GM23338 (cell line): ENCODE measurements at regions not wholly inside any gene's neighbourhood (a gene's known extent, or its start where the extent isn't known, plus 50 kb on each side); places are given as distances from the start of the nearest gene placed in this dataset.

Experiments used
- ATAC-seq: fragments of 200-7000 bp; cut with Tn5 transposase; 3 replicates; pipeline ENCODE4 v1.9.1; 2020
- DNase-seq: peaks from one replicate; pipeline ENCODE4 v3.0.0-alpha.2; 2015; ENCODE audit warnings: low spot score
- H2AFZ ChIP-seq: fragments of 200-600 bp; sonication (generic); 2 replicates; pipeline ENCODE4 v1.8.0; 2016; ENCODE audit warnings: antibody characterized with exemption, mild to moderate bottlenecking, moderate library complexity
- H3F3A ChIP-seq: fragments of 200-600 bp; sonication (generic); replicated peaks from 2 replicates; pipeline ENCODE4 v1.8.0; 2017; ENCODE audit warnings: antibody characterized with exemption, mixed run types, low read depth
- H3K27ac ChIP-seq: fragments of 200-600 bp; sonication (generic); 2 replicates; pipeline ENCODE4 v1.6.1; 2016; ENCODE audit warnings: low read depth
- H3K27me3 ChIP-seq: fragments of 200-600 bp; sonication (generic); 2 replicates; pipeline ENCODE4 v1.8.0; 2016; ENCODE audit warnings: mild to moderate bottlenecking, mixed run types, moderate library complexity; ENCODE audit not compliant: insufficient read depth
- H3K36me3 ChIP-seq: fragments of 200-600 bp; sonication (generic); 2 replicates; pipeline ENCODE4 v1.8.0; 2016; ENCODE audit warnings: mild to moderate bottlenecking; ENCODE audit not compliant: insufficient read depth
- H3K4me1 ChIP-seq: fragments of 200-600 bp; sonication (generic); 2 replicates; pipeline ENCODE4 v1.8.0; 2016; ENCODE audit warnings: mild to moderate bottlenecking, moderate library complexity; ENCODE audit not compliant: insufficient read depth
- H3K4me2 ChIP-seq: fragments of 200-600 bp; sonication (generic); 2 replicates; pipeline ENCODE4 v1.7.1; 2017; ENCODE audit warnings: mixed run types
- H3K4me3 ChIP-seq: fragments of 200-600 bp; sonication (generic); 2 replicates; pipeline ENCODE4 v1.6.1; 2016; ENCODE audit warnings: mixed run types
- H3K79me2 ChIP-seq: fragments of 200-600 bp; sonication (generic); replicated peaks from 2 replicates; pipeline ENCODE4 v1.8.0; 2017; ENCODE audit warnings: mild to moderate bottlenecking; ENCODE audit not compliant: insufficient read depth
- H3K9me2 ChIP-seq: fragments of 200-600 bp; sonication (generic); 2 replicates; pipeline ENCODE4 v1.8.0; 2017; ENCODE audit not compliant: insufficient read depth
- H4K20me1 ChIP-seq: fragments of 200-600 bp; sonication (generic); replicated peaks from 2 replicates; pipeline ENCODE4 v1.8.0; 2017; ENCODE audit warnings: mild to moderate bottlenecking; ENCODE audit not compliant: insufficient read depth
- H3K27ac Mint-ChIP-seq: 2 replicates; pipeline ENCODE4 v1.8.0; 2020; ENCODE audit warnings: inconsistent platforms, mild to moderate bottlenecking, moderate library complexity, mixed read lengths
- H3K27me3 Mint-ChIP-seq: 3 replicates; pipeline ENCODE4 v1.8.0; 2022; ENCODE audit warnings: low read depth, mild to moderate bottlenecking, moderate library complexity, mixed read lengths, inconsistent platforms; ENCODE audit not compliant: insufficient read depth, poor library complexity
- H3K36me3 Mint-ChIP-seq: 3 replicates; pipeline ENCODE4 v1.8.0; 2021; ENCODE audit warnings: low read depth, mild to moderate bottlenecking, inconsistent platforms, moderate library complexity, mixed read lengths
- H3K4me1 Mint-ChIP-seq: 3 replicates; pipeline ENCODE4 v1.8.0; 2020; ENCODE audit warnings: mild to moderate bottlenecking, inconsistent platforms, mixed read lengths
- H3K4me3 Mint-ChIP-seq: 3 replicates; pipeline ENCODE4 v1.8.0; 2021; ENCODE audit warnings: moderate library complexity, mild to moderate bottlenecking, inconsistent platforms, mixed read lengths
- H3K9me3 Mint-ChIP-seq: 3 replicates; pipeline ENCODE4 v1.8.0; 2020; ENCODE audit warnings: moderate library complexity, mild to moderate bottlenecking, inconsistent platforms, mixed read lengths
- CREB1 ChIP-seq: fragments of 250-450 bp; sonication (Bioruptor Pico); IDR thresholded peaks from 2 replicates; pipeline ENCODE4 v1.5.0; 2020; ENCODE audit warnings: low read depth, mild to moderate bottlenecking, moderate library complexity
- ETS1 ChIP-seq: IDR thresholded peaks from 2 replicates; pipeline ENCODE4 v1.6.1; 2016; ENCODE audit warnings: antibody characterized with exemption
- NANOG ChIP-seq: IDR thresholded peaks from 2 replicates; pipeline ENCODE4 v1.6.1; 2016; ENCODE audit warnings: antibody characterized with exemption, borderline replicate concordance
- ZNF114 ChIP-seq: fragments of 250-450 bp; sonication (Bioruptor Pico); IDR thresholded peaks from 2 replicates; pipeline ENCODE4 v1.5.0; 2020; ENCODE audit warnings: mild to moderate bottlenecking, moderate library complexity
- ZNF331 ChIP-seq: fragments of 250-450 bp; sonication (Bioruptor Pico); IDR thresholded peaks from 2 replicates; pipeline ENCODE4 v1.5.0; 2020; ENCODE audit warnings: low read depth, mild to moderate bottlenecking, moderate library complexity
- ZNF462 ChIP-seq: fragments of 250-450 bp; sonication (Bioruptor Pico); IDR thresholded peaks from 2 replicates; pipeline ENCODE4 v1.5.0; 2020; ENCODE audit warnings: mild to moderate bottlenecking, moderate library complexity

GRCh38 chrX:150165776-150166610 is 197.1 kb upstream of the MAMLD1 start:
- Histone ChIP-seq H3K4me2 (no peak overlapping the region), H3K27me3 (no peaks in the 10 kb centered on the region), H3K36me3 (no peaks in the 10 kb centered on the region), H3F3A (no peaks in the 10 kb centered on the region), H3K27ac (no peak overlapping the region), H4K20me1 (no peaks in the 10 kb centered on the region), H3K4me1 (no peaks in the 10 kb centered on the region), H3K79me2 (no peaks in the 10 kb centered on the region), H3K9me2 (no peaks in the 10 kb centered on the region), H3K4me3 (no peak overlapping the region), H2AFZ (no peak overlapping the region)
- no peaks in the 10 kb centered on the region for H3K4me1 Mint-ChIP-seq
- no peak overlapping the region for H3K27ac Mint-ChIP-seq
- no peaks in the 10 kb centered on the region for H3K27me3 Mint-ChIP-seq
- H3K9me3 Mint-ChIP-seq, result peaks cover 3% of the 10 kb centered on the region; the same call in 1 of the 3 replicates
- no peak for TF ChIP-seq ZNF462 (CRISPR knock-in tag)
- no peak for TF ChIP-seq NANOG
- TF ChIP-seq ETS1, result no peak
- no peak for TF ChIP-seq ZNF331 (CRISPR knock-in tag)
- TF ChIP-seq ZNF114 (CRISPR knock-in tag), result no peak
- no peak for TF ChIP-seq CREB1
- no peak for ATAC-seq
- no peaks in the 10 kb centered on the region for H3K36me3 Mint-ChIP-seq
- H3K4me3 Mint-ChIP-seq, result no peak overlapping the region
- no peak for DNase-seq
